22Rv1 (cell line): ENCODE measurements at regions not wholly inside any gene's neighbourhood (a gene's known extent, or its start where the extent isn't known, plus 50 kb on each side); places are given as distances from the start of the nearest gene placed in this dataset.

Experiments
- CTCF ChIP-seq: fragments of 450-650 bp; IDR thresholded peaks from 2 replicates; pipeline ENCODE4 v1.5.1; 2017; ENCODE audit warnings: mild to moderate bottlenecking
- ZFX ChIP-seq: fragments of 450-650 bp; IDR thresholded peaks from 2 replicates; pipeline ENCODE4 v1.6.1; 2017; ENCODE audit warnings: antibody characterized with exemption, borderline replicate concordance

GRCh38 chrX:56343219-56343618 is 111.1 kb downstream of the KLF8 start:
- TF ChIP-seq CTCF (no peak), ZFX (no peak)
